HG03575 (cell line): ENCODE measurements at regions not wholly inside any gene's neighbourhood (a gene's known extent, or its start where the extent isn't known, plus 50 kb on each side); places are given as distances from the start of the nearest gene placed in this dataset.
"Not testable (repeated sequence)": the region's sequence is repeated elsewhere in the genome, so short reads cannot be mapped to it uniquely, and the experiment has no call there.

Experiments used
- ATAC-seq: cut with Tn5 transposase; IDR thresholded peaks from one replicate; pipeline ENCODE4 v1.9.1; 2021; ENCODE audit not compliant: unreplicated experiment, insufficient number of reproducible peaks, low FRiP score; ENCODE audit errors: extremely low read depth

DNA sequence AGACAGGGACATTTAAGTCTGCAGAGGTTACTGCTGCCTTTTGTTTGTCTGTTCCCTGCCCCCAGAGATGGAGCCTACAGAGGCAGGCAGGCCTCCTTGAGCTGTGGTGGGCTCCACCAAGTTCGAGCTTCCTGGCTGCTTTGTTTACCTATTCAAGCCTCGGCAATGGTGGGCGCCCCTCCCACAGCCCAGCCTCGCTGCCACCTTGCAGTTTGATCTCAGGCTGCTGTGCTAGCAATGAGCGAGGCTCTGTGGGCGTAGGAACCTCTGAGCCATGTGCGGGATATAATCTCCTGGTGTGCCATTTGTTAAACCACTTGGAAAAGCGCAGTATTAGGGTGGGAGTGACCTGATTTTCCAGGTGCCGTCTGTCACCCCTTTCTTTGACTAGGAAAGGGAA, 942.8 kb upstream of the CELF2 start:
- not testable (repeated sequence) for ATAC-seq

DNA sequence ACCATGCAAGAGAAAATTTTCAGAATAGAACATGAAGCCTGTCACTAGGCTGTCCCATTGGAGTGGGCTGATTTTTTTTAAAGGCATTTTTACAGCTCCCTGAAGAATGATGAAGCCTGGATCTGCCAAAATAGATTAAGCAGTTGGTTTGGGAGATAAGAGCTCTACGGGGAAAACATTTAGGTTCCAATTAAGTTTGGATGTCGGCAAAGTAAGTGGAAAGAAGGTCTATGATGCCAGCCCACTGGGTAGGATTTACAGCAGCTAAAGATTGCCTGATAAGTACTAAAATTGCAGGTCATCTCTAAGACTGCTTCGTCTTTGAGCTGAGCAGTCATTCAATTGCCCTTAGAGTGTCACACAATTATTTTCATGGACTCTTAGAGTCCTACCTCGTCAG, 939.2 kb upstream of the CELF2 start:
- no peak for ATAC-seq

- no peak for ATAC-seq
Measured at GRCh38 chr10:10092581-10092980, 925.1 kb upstream of the CELF2 start.

DNA sequence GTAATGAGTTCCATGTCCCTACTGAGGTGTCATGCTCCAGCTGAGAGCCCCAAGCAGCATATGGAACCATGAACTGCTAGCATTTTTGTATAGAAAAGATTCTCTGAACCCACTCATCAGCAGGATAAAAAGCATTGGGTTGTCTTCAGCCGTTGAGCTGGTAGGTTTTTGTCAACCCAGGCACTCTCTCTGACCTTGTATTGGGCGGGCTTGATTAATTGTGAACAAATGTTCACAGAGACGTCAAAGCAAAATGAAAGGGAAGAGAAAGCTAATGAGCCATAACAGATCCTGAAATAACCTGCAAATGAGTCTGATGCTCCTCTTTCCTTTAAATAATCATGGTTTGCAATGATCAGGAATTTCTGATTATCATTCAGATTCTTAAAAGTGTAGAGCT, 924.7 kb upstream of the CELF2 start:
- ATAC-seq: no peak

DNA sequence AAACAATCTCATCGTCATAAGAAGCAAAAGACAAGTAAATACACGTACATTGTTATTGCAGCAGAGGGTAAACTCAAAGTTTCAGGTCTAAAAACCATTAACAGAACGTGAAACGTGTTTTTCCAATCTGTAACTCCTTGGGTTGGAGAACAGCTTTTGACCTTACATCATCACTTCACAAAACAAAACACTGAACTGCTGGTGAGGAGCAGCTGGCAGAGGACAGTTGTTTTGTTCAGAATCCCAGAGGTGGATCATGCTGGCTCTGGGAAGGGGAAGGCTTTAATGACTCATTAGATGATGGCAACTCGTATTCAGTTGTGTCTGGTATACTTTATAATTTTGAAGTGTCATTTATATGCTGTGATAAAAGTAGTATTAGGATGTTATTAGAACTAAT, 923.0 kb upstream of the CELF2 start:
- no peak for ATAC-seq

DNA sequence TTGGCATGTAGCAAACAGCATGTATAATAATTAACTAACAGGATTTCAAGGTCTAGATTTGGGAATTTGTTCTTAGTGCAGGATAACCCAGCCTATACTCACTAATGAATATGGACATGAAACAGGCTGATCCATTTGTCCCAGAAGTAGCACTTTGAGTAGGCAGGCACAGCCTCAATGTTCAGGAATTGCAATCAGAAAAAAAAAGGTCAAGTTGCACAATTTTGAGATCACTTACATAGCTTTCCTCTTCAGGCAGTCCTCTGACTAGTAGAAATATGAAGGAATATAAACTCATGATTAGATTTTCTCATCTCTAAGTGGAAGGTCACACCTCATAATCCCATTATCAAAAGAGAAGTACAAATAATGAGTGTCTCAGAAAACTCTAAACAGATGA, 921.4 kb upstream of the CELF2 start:
- ATAC-seq: no peak

DNA sequence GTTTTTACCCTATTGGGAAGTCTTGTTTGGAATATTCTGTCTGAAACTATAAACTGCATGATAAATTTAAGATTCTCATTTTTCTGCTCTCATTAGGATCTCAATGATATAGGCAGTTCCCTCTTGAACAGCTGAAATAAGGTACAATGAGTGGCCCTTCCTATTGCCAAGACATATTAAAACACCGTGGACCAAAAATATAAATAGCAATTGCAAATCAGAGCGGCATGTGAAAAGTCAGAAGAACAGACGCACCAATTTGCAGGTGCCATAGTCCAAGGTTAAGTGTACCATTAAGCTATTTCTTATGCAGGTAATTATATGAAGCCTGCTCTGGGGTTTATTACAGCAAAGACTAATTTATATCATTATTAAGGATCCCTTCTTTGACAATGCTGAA, 920.8 kb upstream of the CELF2 start:
- ATAC-seq: no peak

DNA sequence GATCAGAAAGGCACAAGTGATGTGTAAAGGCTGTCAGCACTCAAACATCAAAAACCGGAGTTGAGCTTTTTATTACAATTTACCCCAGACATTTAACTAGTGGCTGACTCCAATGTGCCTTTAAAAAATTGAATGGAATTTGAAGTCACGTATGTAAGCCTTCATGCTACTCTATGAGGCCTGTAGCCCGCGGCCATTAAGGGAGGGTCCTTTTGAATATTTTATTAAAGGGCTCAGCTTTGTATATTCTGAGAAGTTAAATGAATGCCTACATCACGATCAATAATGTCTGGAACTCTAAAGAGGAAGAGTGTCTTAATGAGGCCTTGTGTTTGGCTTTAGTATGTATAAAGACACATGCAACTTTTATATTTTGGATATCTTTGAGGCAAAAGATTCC, 916.6 kb upstream of the CELF2 start:
- ATAC-seq: no peak

DNA sequence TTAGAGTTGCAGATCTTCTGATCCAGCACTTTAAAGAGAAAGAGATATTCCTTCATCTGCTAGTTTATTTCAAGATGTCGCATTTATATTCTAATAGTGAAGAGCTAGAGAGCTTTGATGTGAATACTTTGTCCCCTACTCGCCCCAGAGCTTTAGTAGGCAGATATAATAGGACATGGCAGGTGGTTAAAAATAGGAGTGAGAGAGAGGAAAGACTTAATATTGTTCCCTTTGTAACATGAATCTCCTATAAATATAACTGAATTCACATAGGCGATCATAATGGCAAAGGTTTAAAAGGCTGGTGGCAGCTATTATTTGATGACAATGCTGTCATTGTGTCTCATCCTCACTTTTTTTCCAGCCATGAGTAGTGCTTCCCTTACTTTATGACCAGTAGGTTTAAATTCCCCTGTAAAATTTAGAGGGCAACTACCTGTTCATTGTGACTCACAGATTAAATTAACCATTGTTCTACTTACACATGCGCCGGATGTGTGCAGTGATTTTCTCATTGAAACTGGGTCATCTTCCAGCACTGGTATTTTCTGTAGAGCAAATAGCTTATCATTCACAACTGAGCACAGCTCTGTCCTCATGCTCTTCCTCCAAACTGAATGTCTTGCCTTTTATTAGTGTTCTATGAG, 906.7 kb upstream of the CELF2 start:
- no peak for ATAC-seq

GRCh38 chr10:10118131-10118530, 899.5 kb upstream of the CELF2 start:
- no peak for ATAC-seq

- no peak for ATAC-seq
Measured at GRCh38 chr10:10120671-10121070, 897.0 kb upstream of the CELF2 start.

DNA sequence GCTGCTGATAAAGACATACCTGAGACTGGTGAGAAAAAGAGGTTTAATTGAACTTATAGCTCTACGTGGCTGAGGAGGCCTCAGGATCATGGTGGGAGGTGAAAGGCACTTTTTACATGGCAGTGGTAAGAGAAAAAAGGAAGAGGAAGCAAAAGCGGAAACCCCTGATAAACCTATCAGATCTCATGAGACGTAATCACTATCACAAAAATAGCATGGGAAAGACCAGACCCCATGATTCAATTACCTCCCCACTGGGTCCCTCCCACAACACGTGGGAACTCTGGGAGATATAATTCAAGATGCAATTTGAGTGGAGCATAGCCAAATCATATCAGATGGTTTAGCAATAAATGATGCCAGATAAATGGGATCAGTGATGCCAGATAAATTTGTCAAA, 892.0 kb upstream of the CELF2 start:
- ATAC-seq: no peak

GRCh38 chr10:10126218-10126617, 891.5 kb upstream of the CELF2 start:
- ATAC-seq: no peak

- ATAC-seq: no peak
Measured at GRCh38 chr10:10128387-10128786, 889.3 kb upstream of the CELF2 start.

DNA sequence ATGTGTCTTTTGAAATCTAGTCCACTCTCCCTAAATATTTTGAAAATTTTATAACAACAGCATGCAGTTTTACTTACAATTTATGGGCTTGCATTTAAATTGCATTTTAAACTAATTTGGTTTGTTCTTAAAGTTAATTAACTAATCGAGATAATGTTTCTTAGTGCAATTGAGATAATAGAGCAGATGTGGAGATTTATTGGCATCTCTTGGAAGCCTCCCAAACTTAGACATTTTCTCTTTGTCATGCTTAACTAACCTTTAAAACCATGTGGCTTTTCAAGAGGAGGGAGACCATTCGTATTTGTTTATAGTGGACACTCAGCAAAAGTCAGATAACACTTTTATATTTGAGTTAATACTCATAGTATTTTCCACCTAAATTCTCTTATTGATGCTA, 887.0 kb upstream of the CELF2 start:
- no peak for ATAC-seq

- ATAC-seq: no peak
Measured at GRCh38 chr10:10132009-10132408, 885.7 kb upstream of the CELF2 start.

GRCh38 chr10:10133281-10133680, 884.4 kb upstream of the CELF2 start:
- ATAC-seq: no peak

- no peak for ATAC-seq
Measured at GRCh38 chr10:10138685-10139084, 879.0 kb upstream of the CELF2 start.

DNA sequence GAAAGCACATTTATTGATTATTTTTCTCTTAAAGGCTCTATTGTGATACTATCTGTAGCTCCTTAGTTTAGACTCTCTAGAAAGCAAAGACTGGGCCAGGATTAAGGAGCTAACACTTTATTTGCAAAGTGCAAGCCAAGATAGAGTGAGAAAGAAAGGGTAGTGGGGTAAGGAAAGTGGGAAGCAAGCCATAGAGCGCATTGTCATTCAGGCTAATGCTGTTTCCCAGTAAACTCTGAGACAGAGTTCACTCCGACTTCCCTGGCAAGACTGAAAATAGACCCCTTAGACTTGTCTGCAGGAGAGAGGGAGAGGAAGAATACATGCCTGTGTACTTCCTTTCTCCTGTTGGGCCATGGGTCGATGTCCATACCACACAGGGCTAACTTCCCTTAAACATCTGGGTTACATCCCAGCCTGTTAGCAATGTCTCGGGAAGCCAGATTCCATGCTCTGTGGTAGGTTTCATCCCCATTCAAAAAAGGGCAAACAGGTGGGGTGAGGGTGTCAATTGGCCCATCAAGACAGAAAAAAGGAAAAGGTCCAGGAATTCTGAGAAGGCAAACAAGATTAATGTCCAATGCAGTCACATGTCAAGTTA, 875.8 kb upstream of the CELF2 start:
- no peak for ATAC-seq

- no peak for ATAC-seq
Measured at GRCh38 chr10:10146604-10147003, 871.1 kb upstream of the CELF2 start.

- no peak for ATAC-seq
Measured at GRCh38 chr10:10149899-10150298, 867.8 kb upstream of the CELF2 start.
